Neutrophil (primary cell): ENCODE measurements at regions not wholly inside any gene's neighbourhood (a gene's known extent, or its start where the extent isn't known, plus 50 kb on each side); places are given as distances from the start of the nearest gene placed in this dataset.

Source experiments
- H3K27ac ChIP-seq: fragments of 200-600 bp; sonication (generic); 2 replicates; pipeline ENCODE4 v1.5.1; 2016; ENCODE audit warnings: mild to moderate bottlenecking, moderate library complexity
- H3K27me3 ChIP-seq: fragments of 200-600 bp; sonication (generic); 2 replicates; pipeline ENCODE4 v1.6.0; 2016; ENCODE audit warnings: mild to moderate bottlenecking
- H3K36me3 ChIP-seq: fragments of 200-600 bp; sonication (generic); 2 replicates; pipeline ENCODE4 v1.5.1; 2017
- H3K4me1 ChIP-seq, 2 experiments: fragments of 200-600 bp in 1 of 2; sonication (generic) in 1 of 2; 1 replicate in 1 of 2; 2 replicates in 1 of 2; pipeline versions ENCODE4 v1.5.1 to v1.6.1; 2013 to 2016; ENCODE audit warnings: low read depth in 1 of 2, low read length in 1 of 2, mild to moderate bottlenecking in 1 of 2, moderate library complexity in 1 of 2; ENCODE audit not compliant: control insufficient read depth in 1 of 2, insufficient read depth in 1 of 2
- H3K4me3 ChIP-seq, 2 experiments: fragments of 200-600 bp in 1 of 2; sonication (generic) in 1 of 2; 1 replicate in 1 of 2; 2 replicates in 1 of 2; pipeline ENCODE4 v1.5.1; 2013 to 2016; ENCODE audit warnings: low read depth in 1 of 2, low read length in 1 of 2, mild to moderate bottlenecking in 1 of 2, moderate library complexity in 1 of 2
- H3K9me3 ChIP-seq: fragments of 200-600 bp; sonication (generic); 2 replicates; pipeline ENCODE4 v1.5.1; 2016
- TF ChIP-seq, protein P1 (sequence below): fragments of 200-600 bp; sonication (generic); IDR thresholded peaks from 2 replicates; pipeline ENCODE4 v1.5.1; 2016; ENCODE audit warnings: antibody characterized with exemption

DNA sequence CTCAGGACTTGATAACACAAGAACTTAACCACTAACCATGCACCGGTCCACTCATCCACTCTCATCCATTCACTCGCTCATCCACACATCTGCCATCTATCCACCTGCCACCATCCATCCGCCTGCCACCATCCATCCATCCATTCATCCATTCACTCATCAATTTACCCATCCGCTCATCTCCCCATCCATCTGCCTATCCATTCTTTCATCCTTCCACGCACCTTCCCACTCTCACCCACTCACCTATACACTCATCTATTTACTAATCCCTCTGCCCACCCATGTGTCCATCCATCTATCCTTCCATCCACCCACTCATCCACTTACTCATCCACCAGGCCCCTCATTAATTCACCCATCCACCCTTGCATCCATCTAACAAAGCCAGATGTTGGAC, 131.0 kb downstream of the MRM1 start:
- Histone ChIP-seq H3K4me3 (no peak overlapping the region), H3K36me3 (no peaks in the 10 kb centered on the region), H3K4me1 (no peaks in the 10 kb centered on the region), H3K27me3 (peaks cover 62% of the 10 kb centered on the region), H3K9me3 (no peaks in the 10 kb centered on the region), H3K27ac (no peak overlapping the region)
- TF ChIP-seq, protein P1, sequence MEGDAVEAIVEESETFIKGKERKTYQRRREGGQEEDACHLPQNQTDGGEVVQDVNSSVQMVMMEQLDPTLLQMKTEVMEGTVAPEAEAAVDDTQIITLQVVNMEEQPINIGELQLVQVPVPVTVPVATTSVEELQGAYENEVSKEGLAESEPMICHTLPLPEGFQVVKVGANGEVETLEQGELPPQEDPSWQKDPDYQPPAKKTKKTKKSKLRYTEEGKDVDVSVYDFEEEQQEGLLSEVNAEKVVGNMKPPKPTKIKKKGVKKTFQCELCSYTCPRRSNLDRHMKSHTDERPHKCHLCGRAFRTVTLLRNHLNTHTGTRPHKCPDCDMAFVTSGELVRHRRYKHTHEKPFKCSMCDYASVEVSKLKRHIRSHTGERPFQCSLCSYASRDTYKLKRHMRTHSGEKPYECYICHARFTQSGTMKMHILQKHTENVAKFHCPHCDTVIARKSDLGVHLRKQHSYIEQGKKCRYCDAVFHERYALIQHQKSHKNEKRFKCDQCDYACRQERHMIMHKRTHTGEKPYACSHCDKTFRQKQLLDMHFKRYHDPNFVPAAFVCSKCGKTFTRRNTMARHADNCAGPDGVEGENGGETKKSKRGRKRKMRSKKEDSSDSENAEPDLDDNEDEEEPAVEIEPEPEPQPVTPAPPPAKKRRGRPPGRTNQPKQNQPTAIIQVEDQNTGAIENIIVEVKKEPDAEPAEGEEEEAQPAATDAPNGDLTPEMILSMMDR = no peak

DNA sequence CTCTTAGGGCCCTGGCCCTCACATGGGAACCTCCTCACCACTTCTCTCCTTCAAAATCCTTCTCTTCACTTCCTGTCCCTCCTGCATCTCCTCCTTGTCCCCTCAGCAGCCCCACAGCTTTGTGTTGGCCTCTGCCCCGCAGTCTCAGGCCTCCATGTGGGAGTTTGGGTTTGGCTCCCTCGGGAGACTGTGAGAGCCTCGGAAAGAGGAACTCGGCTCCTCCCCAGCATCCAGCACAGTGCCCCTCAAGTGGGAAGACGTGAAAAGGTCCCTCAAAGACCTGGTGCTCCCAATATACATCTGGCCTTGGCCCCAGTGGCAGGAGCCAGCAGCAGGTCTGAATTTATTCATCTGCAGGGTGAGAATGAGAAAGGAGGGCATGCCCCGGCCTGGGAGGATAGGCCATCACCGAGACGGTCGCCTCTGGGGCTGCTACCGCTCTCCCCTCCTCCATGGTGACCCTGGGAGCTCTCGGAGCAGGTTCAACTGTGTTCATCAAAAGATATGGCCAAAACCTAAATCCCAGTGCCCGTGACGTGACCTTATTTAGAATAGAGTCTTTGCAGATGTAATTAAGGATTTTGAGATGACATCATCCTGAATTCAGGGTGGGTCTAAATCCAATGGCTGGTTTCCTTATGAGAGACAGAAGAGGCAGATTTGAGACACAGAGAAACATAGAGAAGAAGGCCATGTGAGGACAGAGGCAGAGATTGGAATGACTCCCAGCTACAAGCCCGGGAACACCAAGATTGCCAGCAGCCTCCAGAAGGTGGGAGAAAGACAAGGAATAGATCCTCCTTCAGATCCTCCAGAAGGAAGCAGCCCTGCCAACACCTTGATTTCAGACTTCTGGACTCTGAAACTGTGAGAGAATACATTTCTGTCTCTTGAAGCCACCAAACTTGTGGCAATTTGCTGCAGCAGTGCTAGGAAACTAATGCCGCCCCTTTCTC, 135.1 kb downstream of the MRM1 start:
- Histone ChIP-seq H3K27me3 (peaks cover 21% of the 10 kb centered on the region), H3K27ac (no peak overlapping the region), H3K4me3 (no peak overlapping the region), H3K36me3 (no peaks in the 10 kb centered on the region), H3K9me3 (no peaks in the 10 kb centered on the region), H3K4me1 (no peaks in the 10 kb centered on the region)
- TF ChIP-seq, protein P1 = no peak

DNA sequence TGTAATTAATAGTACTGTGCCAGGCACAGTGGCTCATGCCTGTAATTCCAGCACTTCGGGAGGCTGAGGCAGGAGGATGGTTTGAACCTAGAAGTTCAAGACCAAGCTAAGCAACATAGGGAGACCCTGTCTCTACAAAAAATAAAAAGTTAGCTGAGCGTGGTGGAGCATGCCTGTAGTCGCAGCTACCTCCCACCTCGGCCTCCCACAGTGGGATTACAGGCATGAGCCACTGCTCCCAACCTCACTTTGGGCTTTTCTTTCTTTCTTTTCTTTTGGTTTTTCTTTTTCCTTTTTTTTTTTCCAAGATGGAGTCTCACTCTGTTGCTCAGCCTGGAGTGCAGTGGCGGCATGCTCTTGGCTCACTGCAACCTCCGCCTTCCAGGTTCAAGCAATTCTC, 137.8 kb downstream of the MRM1 start:
- Histone ChIP-seq H3K9me3 (no peaks in the 10 kb centered on the region), H3K36me3 (no peaks in the 10 kb centered on the region), H3K27me3 (peaks cover 18% of the 10 kb centered on the region), H3K4me1 (no peaks in the 10 kb centered on the region), H3K4me3 (no peak overlapping the region), H3K27ac (no peak overlapping the region)
- TF ChIP-seq, protein P1 = no peak

DNA sequence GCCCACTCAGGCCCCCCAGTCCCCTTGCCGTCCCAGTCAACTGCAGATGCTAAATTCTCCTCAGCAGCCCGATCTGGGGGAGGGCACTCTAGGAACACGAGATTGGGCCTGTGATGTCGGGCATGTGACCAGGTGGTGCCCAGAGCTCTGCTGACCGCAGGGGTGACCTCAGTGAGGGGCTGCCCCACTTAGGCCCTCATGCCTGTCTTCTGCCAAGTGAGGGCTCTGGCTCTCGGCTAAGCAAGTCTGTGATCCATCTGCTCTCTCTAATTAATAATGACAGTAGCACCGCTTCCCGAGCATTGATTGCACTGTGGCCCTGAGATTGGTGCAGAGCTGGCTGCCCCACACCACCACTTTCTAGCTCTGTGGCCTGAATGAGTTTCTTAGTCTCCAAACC, 138.8 kb downstream of the MRM1 start:
- Histone ChIP-seq H3K4me1 (no peaks in the 10 kb centered on the region), H3K9me3 (no peaks in the 10 kb centered on the region), H3K4me3 (no peak overlapping the region), H3K27ac (no peak overlapping the region), H3K36me3 (no peaks in the 10 kb centered on the region), H3K27me3 (peaks cover 23% of the 10 kb centered on the region)
- TF ChIP-seq, protein P1 = no peak

DNA sequence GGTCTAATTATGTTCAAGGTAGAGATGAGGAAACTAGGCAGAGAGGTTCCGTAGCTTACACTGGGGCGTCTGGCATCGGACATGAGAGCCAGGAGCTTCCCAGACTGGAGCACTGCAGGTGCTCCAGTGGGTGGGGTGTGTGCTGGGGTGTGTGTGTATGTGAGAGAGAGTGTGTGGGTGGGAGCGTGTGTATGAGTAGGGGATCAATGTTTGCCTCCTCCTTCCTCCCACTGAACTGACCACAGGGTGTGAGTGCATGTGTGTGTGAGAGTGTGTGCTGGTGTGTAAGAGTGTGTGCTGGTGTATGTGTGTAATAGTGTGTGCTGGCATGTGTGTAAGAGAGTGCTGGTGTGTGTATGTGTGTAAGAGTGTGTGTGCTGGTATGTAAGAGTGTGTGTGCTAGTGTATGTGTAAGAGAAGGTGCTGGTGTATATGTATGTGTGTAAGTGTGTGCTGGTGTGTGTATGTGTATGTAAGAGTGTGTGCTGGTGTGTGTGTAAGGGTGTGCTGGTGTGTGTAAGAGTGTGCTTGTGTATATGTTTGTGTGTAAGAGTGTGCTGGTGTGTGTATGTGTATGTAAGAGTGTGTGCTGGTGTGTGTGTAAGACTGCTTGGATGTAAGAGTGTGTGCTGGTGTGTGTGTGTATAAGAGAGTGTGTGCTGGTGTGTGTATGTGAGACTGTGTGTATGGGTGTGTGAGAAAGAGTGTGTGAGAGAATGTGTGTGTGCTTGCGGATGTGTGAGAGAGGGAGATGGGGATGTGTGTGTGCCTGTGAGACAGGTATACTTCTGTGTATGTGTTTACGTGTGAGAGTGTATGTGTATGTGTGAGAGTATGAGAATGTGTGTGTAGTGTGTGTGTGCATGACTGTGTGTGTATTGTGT, 139.9 kb downstream of the MRM1 start:
- Histone ChIP-seq H3K36me3 (no peaks in the 10 kb centered on the region), H3K4me3 (no peak overlapping the region), H3K9me3 (no peaks in the 10 kb centered on the region), H3K27ac (no peak overlapping the region), H3K4me1 (no peaks in the 10 kb centered on the region), H3K27me3 (peaks cover 24% of the 10 kb centered on the region)
- TF ChIP-seq, protein P1 = no peak
